GM18873 (cell line): ENCODE measurements at regions not wholly inside any gene's neighbourhood (a gene's known extent, or its start where the extent isn't known, plus 50 kb on each side); places are given as distances from the start of the nearest gene placed in this dataset.
"Not testable (repeated sequence)": the region's sequence is repeated elsewhere in the genome, so short reads cannot be mapped to it uniquely, and the experiment has no call there.

Source experiments
- ATAC-seq: cut with Tn5 transposase; IDR thresholded peaks from one replicate; pipeline ENCODE4 v1.9.1; 2021; ENCODE audit warnings: mild to moderate bottlenecking, moderate library complexity, moderate number of reproducible peaks; ENCODE audit not compliant: unreplicated experiment, low FRiP score

DNA sequence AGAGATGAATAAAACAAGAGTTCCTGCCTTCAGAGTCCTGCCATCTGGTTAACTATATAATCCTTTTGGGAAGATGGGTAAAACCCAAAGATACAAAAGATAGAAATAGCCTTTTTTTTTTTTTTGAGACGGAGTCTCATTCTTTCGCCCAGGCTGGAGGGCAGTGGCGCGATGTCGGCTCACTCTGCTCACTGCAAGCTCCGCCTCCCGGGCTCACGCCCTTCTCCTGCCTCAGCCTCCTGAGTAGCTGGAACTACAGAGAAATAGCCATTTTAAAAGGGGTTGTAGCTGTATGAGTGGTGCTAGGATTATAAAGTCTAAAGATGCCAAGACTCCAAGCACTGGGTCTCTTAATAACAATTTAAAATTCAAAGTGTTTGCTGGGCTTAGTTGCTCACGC lies 97.2 kb downstream of the KDR start:
- no peak for ATAC-seq

DNA sequence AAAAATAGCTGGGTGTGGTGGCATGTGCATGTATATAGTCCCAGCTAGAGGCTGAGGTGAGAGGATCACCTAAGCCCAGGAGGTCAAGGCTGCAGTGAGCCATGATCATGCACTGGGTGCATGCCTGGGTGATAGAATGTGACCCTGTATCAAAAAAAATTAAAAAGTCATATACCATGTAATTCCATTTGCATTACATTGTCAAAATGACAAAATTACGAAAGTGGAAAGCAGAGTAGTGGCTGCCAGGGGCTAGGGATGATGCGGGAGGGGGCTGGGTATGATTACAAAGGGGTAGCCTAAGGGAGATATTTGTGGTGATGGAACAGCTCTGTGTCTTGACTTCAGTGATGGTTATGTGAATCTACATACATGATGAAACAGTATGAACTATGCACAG lies 97.8 kb downstream of the KDR start:
- no peak for ATAC-seq

GRCh38 chr4:55025456-55025855 lies 99.9 kb downstream of the KDR start:
- ATAC-seq, result not testable (repeated sequence)

- ATAC-seq, result no peak
Observed at GRCh38 chr4:55023030-55023429, 102.4 kb downstream of the KDR start.

DNA sequence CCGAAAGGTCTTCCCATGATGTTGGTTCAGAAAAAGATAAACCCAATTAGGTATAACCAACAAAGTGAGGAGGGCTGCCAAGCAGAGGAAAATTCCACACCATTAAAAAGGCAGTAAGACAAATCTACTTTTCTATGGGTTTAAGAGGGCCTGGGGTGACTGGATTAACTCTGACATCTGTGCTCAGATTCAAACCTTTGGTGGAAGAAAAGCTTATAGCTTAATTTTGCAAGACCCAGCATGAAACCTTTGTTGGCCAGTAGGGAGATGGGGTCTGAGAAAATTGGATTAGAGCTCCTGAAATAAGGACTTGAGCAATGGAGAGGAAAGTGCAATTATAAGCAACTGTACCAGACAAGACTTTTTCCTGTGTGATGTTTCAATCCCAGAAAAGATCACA lies 104.2 kb downstream of the KDR start:
- no peak for ATAC-seq

DNA sequence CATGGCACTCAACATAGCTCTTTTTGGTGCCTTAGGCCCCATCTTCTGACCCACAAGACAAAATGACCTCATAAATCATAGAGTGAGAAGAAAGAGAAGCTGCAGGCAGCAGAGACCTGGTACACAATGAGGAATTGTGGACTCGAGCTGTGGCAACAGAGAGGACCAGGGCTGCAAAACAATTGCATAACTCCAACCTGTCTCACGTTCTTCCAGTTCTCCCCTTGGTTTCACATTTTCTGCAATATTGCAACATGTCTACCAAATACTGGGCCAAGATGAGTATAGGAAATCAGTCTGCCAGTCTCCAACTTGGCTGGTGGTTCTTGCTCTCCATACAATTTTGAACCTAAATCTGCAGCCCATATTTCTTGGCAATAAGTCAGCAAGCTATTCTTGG lies 105.3 kb downstream of the KDR start:
- no peak for ATAC-seq

DNA sequence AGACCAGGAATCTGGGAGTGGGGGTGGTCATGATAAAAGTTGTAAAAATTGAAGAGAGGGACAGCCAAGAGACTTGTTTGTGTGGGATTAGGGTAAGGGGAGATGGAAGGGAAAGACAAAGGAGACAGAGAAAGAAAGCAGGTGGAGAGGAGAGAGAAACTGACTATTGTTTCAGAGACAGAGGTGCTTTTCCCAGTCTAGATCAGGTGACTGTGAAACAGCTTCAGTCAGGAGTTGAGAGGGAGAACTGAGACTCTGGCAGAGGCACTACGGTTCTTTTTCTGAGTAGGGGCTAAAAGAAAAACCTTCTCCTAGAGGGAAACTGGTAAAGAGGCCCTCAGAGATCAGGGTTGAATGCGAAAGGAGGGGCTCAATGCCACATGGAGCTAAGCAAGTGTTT lies 106.4 kb downstream of the KDR start:
- no peak for ATAC-seq

DNA sequence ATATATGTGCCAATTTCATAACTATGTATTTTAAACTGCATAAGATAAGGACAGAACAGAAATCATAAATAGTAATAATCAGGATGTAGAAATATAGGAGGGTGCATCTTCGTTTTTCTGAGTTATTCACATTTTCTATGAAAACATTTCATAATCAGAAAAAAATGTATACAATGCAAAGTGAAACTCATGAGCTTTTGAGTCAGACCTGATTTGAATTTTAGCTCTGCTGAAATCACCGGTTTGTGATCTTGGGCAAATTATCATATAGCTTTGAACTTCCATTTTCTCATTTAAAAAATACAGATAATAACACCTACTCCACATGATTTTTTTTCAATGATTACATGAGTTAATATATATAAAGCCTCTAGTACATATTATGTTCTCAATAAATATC lies 106.9 kb downstream of the KDR start:
- no peak for ATAC-seq

GRCh38 chr4:55017406-55017805 lies 108.0 kb downstream of the KDR start:
- no peak for ATAC-seq

GRCh38 chr4:55016131-55016530 lies 109.3 kb downstream of the KDR start:
- ATAC-seq, result no peak

- no peak for ATAC-seq
Observed at GRCh38 chr4:55014876-55015275, 110.5 kb downstream of the KDR start.

DNA sequence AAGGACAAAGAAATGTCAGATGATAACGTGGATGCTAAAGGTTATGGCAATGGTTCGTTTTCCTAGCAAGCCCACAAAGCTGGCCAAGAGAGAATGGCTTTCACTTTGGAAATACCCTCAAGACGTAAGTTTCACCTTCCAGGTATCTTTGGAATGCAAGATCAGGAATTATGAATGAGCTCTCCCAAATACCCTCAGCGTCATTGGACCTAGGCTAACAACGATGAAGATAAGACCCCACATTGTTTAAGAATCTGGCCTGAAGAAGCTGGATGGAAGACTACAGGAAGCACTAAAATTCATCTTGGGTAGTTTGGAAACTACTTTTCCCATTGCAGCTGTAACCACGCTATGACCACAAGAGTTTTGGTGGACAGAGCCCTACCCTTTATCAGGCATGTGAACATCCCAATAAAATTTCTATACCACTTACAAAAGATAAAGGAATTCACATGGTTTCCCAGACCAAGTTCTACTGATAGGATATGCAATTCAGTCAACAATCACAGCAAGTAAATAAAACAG lies 111.9 kb downstream of the KDR start:
- no peak for ATAC-seq

- ATAC-seq, result no peak
Observed at GRCh38 chr4:55012363-55013230, 112.8 kb downstream of the KDR start.

DNA sequence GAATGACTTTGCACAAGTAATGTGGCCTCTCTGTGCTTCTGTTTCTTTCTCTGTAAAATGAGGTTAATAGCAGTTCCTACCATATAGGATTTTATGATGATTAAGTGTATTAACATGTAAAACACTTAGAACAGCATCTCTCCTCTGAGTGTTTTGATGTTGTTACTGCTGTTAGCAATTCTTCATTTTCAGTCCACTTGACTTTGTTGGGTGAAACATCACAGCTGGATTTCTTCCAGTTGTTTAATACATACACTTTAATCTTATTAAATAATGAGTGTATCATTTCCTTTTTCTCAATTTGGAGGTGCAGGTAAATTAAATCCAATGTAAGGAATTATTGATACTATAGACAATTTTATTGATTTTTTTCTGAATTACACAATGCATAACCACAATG lies 113.6 kb downstream of the KDR start:
- no peak for ATAC-seq

GRCh38 chr4:55010550-55010949 lies 114.8 kb downstream of the KDR start:
- no peak for ATAC-seq

DNA sequence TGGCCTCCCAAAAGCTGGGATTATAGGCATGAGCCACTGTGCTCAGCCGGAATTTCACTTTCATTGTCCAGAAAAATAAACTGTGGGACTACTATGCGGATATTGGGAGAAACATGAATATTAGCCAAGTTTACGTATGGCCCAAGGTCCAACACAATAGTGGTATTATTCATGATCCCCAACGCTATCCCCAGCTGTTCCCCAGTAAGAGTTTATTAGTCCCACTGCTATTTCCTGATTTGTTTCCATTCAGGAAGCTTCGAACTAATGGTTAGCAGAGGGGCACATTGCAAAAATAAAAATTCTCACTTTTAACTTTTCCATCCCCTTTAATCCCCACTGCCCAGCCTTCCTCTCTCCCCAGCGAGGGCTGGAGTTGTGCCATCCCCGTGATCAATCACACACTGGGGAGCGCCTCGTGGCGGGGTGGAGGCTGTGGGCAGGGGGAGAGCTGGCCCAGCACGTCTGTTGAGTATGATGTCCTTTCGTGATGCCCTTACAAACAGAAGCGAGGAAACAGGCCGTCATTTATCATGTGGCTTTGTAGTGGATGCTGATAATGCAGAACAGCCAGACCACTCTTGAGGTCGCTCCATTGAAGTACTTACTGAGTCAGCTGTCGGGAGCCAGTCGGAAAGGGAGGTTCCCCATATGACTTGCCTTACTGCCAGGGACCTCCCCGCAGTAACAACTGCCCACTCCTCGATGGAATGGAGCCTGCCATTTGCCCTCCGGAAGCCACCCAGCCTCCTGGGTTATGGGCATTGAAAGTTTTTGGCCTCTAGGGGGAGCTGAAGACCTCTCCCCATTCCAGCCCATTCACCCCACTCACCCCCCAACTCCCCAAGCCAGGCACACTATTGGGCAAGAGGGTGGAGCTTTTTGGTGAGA lies 117.0 kb downstream of the KDR start:
- no peak for ATAC-seq

- no peak for ATAC-seq
Observed at GRCh38 chr4:55005910-55006309, 119.5 kb downstream of the KDR start.

DNA sequence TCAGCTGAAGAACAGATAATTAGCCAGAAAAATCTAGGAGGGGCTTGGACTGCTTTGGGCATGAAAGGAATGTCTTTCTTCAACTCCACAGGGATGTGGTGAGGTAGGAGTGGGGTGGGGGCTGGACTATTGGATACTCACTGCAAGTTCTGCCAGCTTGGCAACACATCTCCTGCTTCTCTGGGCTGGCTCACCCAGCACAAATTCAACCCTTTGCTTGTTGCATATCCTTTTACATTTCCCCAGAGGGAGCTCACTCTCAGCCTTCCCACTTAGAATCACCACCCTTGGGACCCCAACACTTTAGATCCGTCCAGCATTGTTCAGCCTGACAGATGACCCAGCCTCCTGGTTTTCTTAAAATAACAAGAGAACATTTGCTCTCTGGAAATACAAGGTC lies 120.6 kb downstream of the KDR start:
- no peak for ATAC-seq

DNA sequence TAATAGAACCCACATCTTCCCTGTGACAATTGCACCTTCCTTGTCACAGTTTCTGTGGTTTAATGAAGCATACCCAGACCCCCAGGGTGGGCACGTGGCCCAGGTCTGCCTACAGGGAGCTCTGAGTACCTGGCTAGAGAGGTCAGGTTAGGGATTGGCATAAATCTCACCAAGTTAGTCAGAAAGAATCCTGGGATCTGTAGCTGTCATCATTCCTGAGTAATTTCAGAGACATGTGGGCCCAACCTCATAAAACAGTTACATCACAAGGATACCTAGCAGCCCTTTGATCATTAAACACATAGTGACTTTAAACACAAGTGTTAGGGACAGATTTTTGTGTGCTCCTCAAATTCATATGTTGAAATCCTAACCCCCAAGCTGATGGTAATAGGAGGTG lies 123.0 kb downstream of the KDR start:
- ATAC-seq, result no peak

- no peak for ATAC-seq
Observed at GRCh38 chr4:55001538-55001937, 123.9 kb downstream of the KDR start.

DNA sequence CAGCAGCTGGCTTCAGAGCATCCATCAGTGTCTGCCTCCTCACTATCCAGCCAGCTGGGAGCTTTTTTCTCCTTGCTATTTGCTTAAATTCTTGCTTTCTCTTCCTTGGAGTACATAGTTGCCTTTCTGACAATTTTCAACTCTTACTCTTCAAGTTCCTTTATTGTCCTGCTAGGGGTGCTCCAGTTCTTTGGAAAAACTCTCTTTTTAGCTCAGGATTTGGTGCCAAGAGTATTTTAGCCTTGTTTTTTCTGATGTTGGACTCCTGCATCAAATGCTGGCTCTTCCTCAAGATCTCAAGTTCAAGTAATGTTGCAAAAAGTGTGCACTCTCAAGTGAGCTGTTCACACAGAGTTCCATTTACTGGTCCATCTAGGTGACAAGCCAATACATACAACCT lies 126.4 kb downstream of the KDR start:
- ATAC-seq, result no peak
